Eye (tissue), 1 donor: ENCODE measurements at regions not wholly inside any gene's neighbourhood (a gene's known extent, or its start where the extent isn't known, plus 50 kb on each side); places are given as distances from the start of the nearest gene placed in this dataset.

Experiments
- DNase-seq: peaks from one replicate; pipeline ENCODE4 v3.0.0-alpha.2; 2015

DNA sequence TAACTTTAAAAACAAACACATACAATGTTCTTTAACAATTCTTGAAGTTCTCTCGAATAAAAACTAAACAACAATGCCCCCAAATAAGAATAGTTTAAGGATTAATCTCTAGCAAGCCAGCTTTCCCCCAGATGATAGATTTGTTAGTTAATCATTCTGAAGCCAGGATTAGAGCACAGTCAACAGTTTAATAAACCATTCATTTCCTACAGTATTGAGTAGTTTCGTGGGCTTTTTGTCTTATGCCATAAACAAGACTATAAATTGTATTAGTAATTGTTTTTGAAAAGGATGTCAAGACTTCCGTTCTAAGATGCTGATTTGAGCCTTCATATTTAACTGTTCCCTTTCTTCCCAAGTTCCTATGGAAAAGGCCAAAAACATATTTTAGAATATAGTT is 136.6 kb downstream of the PIK3R1 start:
- DNase-seq = no peak

DNA sequence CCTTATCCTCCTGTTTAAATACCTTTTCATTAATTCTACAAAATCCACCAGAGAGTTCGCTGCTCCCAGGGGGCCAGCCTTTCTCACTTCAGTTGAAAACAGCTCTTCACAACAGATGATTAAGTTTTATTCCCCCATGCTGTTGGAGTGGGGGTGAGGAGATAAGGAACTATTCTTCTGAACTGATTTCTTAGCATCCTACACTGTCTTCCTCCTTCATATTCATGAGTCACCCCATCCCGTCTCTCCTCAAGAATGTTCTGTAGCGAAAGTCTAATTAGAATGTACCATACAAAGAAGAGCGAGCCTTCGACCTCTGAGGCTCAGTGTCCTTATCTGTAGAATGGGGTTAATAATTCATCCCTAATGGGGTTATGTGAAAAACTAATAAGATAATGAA is 138.0 kb downstream of the PIK3R1 start:
- DNase-seq = no peak

DNA sequence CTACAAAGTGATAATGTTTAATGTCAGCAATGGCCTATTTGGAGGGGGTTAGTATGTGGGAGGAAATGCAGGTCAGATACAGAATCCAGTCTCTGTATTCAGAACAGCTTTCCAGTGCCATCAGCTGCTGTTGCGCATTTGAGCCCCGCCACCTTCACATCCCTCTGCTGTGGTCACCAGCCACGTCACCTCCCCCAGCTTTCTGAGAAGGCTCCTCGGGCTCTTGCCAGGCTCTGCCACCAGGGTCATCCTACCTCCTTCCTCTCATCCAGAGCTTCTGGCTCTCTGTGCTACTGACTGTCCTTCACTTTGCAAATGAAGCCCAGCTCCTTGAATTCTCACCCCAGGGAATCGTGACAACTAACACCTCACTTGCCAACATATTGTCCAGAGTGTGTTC is 138.8 kb downstream of the PIK3R1 start:
- no peak for DNase-seq

DNA sequence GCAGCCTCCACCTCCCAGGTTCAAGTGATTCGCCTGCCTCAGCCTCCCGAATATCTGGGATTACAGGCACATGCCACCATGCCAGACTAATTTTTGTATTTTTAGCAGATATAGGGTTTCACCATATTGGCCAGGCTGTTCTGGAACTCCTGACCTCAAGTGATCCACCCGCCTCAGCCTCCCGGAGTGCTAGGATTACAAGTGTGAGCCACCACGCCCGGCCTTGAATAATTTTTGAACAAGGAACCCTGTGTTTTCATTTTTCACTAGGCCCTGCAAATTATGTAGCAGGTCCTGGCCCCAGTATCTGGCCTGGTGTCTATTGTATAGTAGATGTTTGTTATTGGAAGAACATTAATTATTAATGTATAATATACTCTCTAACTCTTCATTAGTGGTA is 140.7 kb downstream of the PIK3R1 start:
- no peak for DNase-seq

DNA sequence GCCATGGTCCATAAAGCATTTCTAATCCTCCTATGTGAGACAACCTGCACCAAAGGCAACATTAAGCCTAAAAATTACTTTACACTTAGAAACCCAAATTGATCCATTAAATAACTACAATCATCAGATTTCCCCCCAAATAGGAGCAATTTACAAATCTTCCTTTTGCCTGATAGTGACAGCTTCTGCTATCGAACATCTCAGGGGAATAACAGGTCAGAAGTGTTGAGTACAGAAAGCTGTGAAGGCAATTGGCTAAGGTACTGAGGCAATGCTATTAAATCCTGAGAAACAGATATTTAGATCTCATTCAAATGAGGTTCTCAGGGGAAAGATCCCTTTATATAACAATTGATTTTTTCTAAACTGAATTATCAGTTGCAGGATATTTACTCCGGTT is 141.1 kb downstream of the PIK3R1 start:
- DNase-seq = no peak

DNA sequence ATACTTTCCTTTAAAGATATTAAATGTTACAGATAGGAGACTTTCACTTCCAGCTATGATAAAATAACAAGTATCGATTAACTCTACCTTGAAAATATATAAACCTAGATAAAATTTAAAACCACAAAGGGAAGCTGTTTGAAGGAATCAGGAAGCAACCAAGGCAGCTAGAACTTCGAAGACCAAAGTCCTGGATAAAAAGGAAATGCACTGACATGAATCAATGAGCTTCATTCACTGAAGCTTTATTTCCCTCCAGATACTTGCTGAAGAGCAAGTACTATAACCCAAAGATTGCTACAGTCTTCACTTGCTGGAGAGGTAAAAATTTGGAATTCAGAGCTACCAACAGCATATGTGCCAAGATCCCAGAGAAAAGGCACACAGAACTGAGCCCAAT is 144.1 kb downstream of the PIK3R1 start:
- DNase-seq = no peak

DNA sequence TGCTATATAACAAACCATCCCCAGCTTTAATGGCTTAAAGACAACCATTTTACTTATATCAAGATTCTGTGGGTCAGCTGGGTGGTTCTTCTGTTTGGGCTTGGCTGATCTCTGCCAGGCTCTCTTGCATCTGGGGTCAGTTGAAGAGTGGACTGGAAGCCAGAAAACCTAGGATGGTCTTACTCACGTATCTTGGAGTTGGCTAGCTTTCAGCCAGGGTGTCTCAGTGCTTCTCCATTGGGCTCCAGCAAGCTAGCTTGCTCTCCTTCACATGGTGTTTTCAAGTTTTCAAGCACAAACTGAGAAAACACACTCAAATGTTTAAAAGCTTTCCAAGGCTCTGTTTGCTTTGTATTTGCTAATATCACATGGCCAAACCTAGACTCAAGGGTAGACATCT is 146.8 kb downstream of the PIK3R1 start:
- no peak for DNase-seq

DNA sequence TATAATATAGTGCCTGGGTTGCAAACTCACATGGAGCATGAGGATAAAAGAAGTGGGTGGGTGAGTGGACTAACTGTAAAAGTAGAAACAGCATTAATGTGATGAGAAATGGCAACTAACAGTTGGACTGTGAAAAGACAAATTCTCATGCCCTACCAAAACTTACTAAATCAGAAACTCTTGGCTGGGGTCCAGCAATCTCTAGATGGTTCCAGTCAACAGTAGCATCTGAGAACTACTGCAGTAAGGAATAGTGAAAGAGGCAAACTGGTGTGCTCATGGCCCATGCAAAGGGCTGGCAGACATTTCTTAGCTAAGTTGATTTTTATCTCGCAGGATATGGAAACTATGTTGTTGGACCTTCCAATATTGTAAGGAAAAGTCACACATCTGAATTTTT is 150.3 kb downstream of the PIK3R1 start:
- no peak for DNase-seq

DNA sequence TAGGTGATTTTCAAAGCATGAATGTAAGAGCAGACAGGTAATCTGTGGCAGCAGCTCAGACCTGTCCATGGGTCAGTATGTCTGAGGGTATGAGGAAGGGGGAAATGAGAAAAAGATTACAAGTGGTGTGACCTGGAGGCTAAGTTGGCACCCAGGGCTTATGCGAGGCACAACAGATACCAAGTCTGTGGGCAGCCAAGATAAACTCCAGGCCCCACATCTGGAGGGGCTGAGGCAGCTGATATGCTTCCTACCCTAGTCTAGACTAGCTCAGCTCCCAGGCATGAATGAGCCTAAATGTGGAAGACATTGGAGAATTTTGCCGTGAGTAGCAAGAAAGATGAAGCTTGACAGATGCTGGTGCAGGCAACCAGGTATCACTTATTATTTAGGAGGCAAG is 151.7 kb downstream of the PIK3R1 start:
- no peak for DNase-seq

DNA sequence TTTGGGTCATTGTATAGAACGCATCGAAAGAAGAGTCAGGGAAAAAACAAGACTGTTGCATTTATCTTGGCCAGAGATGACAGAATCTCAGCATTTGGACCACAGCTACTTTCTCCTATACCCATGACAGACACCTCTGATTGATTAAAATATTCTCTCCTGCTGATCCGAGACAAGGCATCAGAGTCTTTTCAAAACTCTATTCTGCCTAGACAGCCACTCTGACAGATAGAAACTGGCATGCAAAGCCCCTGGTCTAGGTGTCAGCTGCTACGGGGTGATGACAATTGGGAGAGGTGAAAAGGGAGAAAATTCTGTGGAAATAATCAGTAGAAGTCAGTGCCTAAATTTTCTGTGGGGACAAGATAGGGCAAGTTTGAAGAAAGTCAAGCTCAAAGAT is 152.2 kb downstream of the PIK3R1 start:
- no peak for DNase-seq

DNA sequence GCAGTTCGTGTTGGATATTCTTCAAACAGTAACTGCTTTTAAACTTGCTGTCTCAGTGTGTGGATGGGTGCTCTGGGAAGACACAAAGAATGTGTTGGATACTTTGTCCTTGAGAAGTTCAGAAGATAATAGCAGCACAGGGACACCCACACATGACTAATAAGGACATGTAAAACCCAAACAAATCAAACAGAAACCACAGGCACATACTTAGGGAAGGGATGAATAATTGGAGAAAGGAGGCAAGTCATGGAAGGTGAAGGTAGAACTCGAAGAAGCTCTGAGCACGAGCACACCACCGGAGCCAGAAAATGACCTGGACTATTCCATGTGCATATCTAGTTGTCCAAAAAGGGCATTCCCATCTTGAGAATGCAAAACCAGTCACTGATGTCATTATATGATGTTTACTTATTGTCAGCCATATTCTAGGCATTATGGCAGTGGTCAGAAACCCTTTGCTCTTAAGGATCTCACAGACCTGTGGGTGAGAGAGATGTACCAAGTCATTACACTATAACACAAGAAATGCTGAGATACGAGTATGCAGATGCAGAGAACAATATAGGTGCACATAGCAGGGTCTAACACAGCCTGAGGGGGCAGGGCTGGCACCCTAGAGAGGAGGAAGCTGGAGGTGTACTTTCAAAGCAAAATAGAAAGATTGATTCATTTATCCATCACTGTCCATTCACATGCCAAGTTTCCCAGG is 152.9 kb downstream of the PIK3R1 start:
- DNase-seq = no peak

DNA sequence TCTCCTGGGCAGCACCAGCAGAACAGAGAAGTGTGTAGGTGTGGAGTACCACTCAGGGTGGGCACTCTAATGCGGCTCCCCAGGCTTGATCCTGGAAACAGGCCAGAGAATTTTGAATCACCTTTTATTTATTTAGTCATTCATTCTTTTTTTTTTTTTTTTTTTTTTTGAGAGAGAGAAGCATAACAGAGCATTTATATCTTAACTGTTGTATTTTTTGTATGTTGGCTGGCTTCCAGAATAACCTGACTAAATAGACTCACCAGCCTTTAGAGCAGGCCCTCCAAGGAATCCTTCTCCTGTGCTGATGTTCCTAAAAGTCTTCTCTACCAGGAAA is 153.4 kb downstream of the PIK3R1 start:
- no peak for DNase-seq

DNA sequence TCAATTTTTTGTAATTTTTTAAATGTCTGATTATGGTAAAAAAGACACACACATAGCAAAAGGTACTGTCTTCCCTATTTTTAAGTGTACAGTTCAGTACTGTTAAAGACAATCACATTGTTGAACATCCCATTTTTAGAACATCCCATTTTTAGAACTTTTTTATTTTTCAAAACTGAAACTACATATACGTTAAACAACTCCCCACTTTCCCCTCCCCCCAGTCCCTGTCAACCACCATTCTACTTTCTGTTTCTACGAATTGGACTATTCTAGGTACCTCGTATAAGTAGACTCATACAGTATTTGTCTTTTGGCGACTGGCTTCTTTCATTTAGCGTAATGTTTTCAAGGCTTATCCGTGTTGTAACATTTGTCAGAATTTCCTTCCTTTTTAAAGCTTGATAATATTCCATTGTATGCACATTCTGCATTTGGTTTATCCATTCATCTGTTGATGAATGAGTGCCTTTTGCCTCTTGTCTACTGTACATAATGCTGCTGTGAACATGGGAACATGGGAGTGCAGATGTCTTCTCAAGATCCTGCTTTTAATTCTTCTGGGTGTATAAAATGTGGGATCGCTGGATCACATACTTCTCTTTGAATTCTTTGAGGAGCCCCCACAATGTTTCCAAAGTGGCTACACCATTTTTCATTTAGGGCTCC is 154.0 kb downstream of the PIK3R1 start:
- DNase-seq = no peak

DNA sequence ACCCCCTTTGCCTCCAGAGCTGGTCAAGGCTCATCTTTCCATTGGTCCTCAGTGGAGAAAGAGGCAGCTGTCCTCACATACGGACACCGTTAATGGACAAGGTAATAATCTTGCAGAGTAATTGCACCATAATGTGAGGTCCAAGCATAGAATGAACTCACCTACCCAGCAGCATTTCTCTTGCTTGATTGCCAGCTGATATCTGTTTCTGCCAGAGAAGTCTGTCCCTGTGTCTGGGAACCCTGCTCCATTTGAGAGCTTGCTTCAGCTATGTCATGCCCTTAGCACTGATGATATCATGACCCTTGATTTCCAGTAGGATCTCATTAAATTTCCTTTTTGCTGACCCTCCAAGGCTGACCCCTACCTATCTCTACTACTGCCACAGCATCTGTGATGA is 154.6 kb downstream of the PIK3R1 start:
- no peak for DNase-seq

DNA sequence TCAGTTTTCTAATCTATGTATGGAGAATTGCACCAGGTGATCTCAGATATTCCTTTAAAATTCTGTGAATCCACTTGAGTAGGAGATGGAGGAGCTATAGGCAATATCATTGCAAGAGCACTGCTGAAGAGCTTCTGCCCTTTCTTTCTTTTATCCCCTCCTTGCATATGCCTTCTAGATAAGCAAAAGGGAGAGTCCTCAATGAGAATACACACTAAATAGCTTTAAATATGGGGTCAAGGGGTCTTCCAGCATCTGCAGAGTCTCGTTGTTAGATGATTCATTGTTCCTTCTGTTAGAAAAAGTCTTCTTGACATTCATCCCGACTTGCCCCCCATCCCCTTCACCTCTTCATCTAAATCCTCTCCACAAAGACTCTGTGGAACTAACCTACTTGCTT is 156.1 kb downstream of the PIK3R1 start:
- no peak for DNase-seq

DNA sequence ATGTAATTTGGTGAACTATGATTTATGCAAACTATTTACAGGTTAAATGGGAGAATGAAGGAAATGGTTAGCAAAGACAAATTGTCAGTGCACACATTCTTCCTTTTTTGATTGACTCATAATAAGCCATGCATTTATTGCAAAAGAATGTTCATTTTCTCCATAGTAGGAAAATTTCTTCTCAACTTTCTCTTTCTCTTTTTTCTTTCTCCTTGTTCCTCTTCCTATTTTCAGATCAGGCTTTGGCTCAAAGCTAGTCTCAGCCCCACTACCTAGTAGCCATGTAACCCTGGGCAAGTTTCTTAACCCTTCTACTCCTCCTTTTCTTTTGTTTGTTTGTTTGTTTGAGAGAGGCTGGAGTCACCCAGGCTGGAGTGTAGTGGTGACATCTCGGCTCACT is 156.6 kb downstream of the PIK3R1 start:
- no peak for DNase-seq

DNA sequence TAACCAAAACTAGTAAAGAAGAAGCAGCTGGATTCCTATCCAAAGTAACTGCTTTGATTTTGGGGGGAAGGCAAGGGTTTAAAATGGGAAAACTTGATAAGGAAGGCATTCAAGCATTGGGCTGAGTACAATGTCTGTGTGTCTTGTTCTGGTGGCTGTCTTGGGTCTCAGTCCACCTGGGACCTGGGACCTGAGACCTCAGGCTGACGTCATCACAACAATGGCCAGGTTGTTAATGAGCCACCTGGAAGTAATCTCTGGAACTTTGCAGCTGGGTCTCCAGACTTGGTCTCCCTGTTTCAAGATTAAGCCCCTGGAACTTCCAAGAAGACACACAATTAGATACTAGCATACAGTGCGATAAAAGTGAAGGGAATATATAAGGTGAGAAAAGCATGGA is 157.5 kb downstream of the PIK3R1 start:
- DNase-seq = no peak

DNA sequence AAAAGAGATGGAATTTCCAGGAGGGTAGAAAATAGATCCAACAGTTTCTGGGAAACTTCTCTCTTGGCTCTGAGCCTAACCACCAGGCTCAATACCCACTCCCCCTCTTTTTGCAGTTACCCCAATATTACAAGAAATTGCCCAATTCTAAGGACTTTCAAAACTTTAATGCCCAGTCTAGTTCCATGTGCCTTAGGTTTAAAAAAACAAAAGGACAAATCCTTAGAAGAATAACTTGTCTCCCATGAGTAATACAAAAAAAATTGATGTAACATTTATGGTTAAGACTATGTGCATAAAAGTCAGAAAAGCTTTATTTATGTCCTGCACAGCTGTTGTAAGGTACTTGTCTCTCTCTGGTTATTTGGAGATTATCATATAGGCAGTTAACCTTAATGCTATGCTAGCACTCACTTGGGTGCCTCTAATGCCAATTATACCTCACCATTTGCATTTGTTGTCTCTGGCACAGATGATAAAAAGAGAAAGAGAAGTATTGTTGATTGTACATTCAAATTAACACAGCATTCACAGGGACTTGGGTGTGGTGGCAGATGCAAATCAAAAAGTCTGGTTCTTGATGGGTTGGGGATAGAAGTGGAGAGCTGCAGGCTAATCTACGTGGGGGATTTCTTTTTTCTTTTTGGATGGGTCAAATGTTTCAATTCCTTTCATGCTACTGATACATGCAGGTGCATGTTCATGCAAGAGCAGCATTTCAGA is 159.4 kb downstream of the PIK3R1 start:
- no peak for DNase-seq

DNA sequence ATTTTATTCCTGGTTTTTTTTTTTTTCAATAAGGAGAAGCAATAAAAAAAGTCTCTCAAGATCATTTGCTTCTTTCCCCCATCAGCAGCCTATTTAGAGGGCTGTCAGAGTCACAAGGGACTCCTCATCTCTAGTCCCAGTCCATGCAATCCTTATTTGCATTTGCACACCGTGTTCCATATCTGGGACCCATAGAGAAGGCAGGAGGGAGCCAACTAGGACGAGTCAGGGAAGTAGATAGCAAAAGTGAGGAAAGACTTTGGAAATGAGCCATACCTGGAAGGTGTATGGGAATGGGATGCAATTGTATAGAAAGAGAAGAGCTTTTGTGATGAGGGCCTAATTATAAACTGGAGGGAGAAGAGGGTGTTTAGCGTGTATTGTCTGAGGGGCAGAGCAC is 160.0 kb downstream of the PIK3R1 start:
- DNase-seq = no peak

DNA sequence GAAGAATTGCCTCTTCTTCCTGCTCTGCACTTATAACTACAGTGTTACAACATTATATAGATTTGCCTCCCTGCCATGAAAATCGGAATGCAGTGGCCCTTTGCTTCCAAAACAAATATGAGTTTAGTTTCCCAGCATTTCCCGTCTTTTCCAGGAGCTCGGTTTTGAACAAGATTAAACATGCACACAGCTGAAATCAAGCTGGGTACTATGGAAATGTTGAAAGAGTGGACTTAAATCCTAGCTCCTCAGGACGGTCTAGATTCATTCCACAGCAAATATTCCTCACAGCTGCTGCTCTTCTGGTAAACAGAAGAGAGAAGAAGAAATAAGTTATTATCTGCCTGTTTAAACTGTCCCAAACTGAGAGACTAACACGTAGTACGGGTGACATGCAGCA is 161.4 kb downstream of the PIK3R1 start:
- no peak for DNase-seq

DNA sequence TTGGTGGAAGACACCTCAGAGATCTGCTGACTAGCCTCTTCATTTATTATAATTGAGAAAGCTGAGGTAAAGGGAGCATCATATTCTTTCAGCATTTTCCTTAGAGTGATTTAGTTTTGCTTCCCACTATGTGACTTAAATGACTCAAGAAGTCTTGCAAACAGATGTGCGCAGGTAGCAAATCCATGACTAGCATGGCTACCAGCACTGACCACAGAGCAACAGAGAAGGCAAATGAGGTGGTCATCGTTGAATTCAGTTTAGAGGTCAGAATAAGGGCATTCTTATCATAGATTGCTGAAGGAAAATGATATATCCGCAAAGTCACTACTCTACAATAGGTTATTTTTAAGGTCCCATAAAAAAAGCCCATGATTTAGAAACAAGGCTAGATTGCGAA is 162.2 kb downstream of the PIK3R1 start:
- no peak for DNase-seq

DNA sequence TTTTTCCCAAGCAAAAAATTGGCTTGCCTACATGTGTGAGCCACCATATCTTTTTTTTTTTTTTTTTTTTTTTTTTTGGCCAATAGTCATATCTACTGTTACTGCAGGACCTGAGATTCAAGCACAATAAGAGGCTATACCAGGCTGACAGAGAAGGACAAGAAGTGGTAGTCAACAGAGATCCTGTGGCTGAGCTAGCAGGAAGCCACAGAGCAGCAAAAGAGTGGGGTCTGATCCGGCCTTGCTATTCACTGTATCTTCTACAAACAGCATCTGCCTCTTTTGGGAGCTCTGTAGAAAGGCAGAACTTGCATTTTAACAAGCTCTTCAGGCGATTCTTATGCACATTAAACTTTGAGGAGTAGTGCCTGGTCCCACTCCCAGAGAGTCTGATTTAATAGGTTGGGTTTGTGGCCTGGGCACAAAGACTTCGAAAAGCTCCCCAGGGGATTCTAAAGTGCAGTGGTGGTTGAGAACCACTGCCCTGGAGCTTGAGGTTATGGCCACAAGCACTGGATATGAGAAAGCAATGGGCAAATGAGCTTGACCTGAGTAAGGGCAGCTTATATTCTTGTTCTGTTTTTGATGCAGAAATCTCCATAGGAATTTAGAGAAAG is 162.8 kb downstream of the PIK3R1 start:
- no peak for DNase-seq

DNA sequence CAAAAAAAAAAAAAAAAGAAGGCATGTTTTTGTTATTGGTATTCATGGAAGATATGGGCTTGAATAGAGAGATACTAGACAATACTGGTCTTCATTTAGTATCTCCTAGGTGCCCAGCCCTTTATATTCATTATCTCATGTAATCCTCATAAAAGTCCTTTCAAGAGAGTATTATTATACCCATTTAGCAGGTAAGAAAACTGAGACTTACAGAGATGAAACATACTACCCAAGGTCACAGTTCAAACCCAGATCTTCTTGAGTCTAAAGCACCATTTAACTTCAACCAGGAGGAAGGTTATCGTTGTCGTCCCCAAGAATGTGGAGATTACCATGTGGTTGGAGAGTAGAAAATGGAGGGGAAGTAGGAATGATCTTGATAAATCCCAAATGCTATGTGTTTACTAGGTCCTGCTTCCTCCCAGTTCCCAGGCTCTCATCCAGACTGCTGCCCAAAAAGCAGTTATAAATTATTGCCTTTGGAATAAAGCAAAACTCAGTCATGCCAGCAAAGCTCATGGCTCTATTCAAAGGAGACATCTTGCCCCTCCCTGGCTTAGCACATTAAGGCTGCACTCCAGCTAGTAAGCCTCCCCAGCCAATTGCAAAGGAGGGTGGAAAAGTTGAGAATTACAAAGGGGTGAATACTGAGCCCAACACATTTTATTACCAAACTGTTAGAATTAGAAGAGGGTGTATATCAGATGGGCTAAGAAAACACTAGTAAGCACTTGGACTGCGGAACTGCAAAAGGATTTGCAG is 163.9 kb downstream of the PIK3R1 start:
- DNase-seq = no peak
